ENCODE measurements at regions not wholly inside any gene's neighbourhood (a gene's known extent, or its start where the extent isn't known, plus 50 kb on each side); places are given as distances from the start of the nearest gene placed in this dataset.

DNA sequence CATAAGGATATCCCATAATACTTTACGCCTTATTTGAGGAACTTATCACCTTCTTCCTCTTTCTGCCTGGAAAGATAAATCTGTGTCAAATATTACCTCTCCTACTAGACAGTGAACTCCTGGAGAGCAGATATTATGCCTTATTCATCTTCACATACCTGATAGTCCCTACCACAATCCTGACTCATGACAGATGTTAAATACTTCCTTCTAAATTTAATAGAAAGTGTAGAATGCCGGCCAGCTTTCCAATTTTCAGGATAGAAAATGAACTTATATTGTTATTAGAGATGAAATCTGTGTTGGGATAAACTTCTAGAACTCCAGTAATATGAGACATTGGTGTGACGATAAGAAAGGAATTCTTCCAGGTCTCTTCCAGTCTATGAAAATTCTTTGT is 89.0 kb downstream of the GCNT4 start:
- TF ChIP-seq, protein P1, sequence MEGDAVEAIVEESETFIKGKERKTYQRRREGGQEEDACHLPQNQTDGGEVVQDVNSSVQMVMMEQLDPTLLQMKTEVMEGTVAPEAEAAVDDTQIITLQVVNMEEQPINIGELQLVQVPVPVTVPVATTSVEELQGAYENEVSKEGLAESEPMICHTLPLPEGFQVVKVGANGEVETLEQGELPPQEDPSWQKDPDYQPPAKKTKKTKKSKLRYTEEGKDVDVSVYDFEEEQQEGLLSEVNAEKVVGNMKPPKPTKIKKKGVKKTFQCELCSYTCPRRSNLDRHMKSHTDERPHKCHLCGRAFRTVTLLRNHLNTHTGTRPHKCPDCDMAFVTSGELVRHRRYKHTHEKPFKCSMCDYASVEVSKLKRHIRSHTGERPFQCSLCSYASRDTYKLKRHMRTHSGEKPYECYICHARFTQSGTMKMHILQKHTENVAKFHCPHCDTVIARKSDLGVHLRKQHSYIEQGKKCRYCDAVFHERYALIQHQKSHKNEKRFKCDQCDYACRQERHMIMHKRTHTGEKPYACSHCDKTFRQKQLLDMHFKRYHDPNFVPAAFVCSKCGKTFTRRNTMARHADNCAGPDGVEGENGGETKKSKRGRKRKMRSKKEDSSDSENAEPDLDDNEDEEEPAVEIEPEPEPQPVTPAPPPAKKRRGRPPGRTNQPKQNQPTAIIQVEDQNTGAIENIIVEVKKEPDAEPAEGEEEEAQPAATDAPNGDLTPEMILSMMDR (IDR thresholded peaks at IDR 0.05), result no peak
- no peak for TF ChIP-seq EP300 (IDR thresholded peaks at IDR 0.05)

All from sigmoid colon (tissue), 4 donors.